HEK293 (cell line): ENCODE measurements at regions not wholly inside any gene's neighbourhood (a gene's known extent, or its start where the extent isn't known, plus 50 kb on each side); places are given as distances from the start of the nearest gene placed in this dataset.

Source experiments
- CTCF ChIA-PET: fragments of 350-600 bp; formaldehyde crosslinking; extraction: SDS; loops from one replicate; lab custom pipeline; 2021; ENCODE audit warnings: antibody characterized with exemption; lab: Yijun Ruan, JAX
- POLR2A ChIA-PET: fragments of 300-600 bp; formaldehyde crosslinking; extraction: SDS; loops from one replicate; lab custom pipeline; 2020; ENCODE audit warnings: antibody characterized with exemption, inconsistent platforms; lab: Yijun Ruan, JAX
- H3K27ac ChIP-seq: fragments of 200-500 bp; sonication (Bioruptor generic); 2 replicates; pipeline ENCODE4 v1.5.1; 2014; ENCODE audit warnings: low read depth, low read length, control low read depth, inconsistent platforms; ENCODE audit errors: extremely low read depth
- H3K36me3 ChIP-seq, 2 experiments: fragments of 200-500 bp in 1 of 2; sonication (Bioruptor generic) in 1 of 2; 1 replicate in 1 of 2; 2 replicates in 1 of 2; pipeline ENCODE4 v1.5.1; 2014 to 2017; ENCODE audit warnings: inconsistent platforms in 2 of 2, low read length in 2 of 2; ENCODE audit not compliant: control insufficient read depth in 2 of 2, insufficient read depth in 1 of 2
- H3K4me1 ChIP-seq: fragments of 200-500 bp; sonication (Bioruptor generic); 2 replicates; pipeline ENCODE4 v1.5.1; 2014; ENCODE audit warnings: mild to moderate bottlenecking, low read length, inconsistent platforms; ENCODE audit not compliant: control insufficient read depth, insufficient read depth
- H3K4me3 ChIP-seq: 2 replicates; pipeline ENCODE4 v1.5.1; 2011; ENCODE audit warnings: low read depth, mild to moderate bottlenecking, control low read depth, low read length, moderate library complexity
- H3K9me3 ChIP-seq: fragments of 200-500 bp; sonication (Bioruptor generic); 2 replicates; pipeline ENCODE4 v1.5.1; 2014; ENCODE audit warnings: low read depth, low read length, inconsistent platforms; ENCODE audit not compliant: control insufficient read depth, insufficient read depth
- GFI1B ChIP-seq: fragments of 450-650 bp; formaldehyde crosslinking; IDR thresholded peaks from 2 replicates; pipeline ENCODE4 v1.5.1; 2016; ENCODE audit warnings: missing biosample characterization, missing genetic modification characterization
- HOXD13 ChIP-seq: sonication (generic); formaldehyde crosslinking; IDR thresholded peaks from 2 replicates; pipeline ENCODE4 v1.8.0; 2022; ENCODE audit warnings: missing genetic modification reagents, borderline replicate concordance
- KLF10 ChIP-seq: fragments of 450-650 bp; IDR thresholded peaks from 2 replicates; pipeline ENCODE4 v1.5.1; 2018; ENCODE audit warnings: missing biosample characterization, mild to moderate bottlenecking, missing genetic modification characterization
- SETDB1 ChIP-seq: IDR thresholded peaks from one replicate; pipeline ENCODE4 v1.6.1; 2017; ENCODE audit warnings: mild to moderate bottlenecking, low read length, moderate library complexity, mixed read lengths; ENCODE audit not compliant: insufficient read length
- ZBTB7A ChIP-seq: fragments of 450-650 bp; formaldehyde crosslinking; IDR thresholded peaks from 2 replicates; pipeline ENCODE4 v1.5.1; 2016; ENCODE audit warnings: low read depth, missing biosample characterization, missing genetic modification characterization
- ZFP41 ChIP-seq: fragments of 450-650 bp; formaldehyde crosslinking; IDR thresholded peaks from 2 replicates; pipeline ENCODE4 v1.5.1; 2016; ENCODE audit warnings: missing biosample characterization, missing genetic modification characterization, borderline replicate concordance
- ZNF140 ChIP-seq: fragments of 450-650 bp; formaldehyde crosslinking; IDR thresholded peaks from 2 replicates; pipeline ENCODE4 v1.5.1; 2016; ENCODE audit warnings: missing biosample characterization, missing genetic modification characterization
- ZNF146 ChIP-seq: fragments of 450-650 bp; formaldehyde crosslinking; IDR thresholded peaks from 2 replicates; pipeline ENCODE4 v1.5.1; 2016; ENCODE audit warnings: missing biosample characterization, missing genetic modification characterization
- ZNF324 ChIP-seq: fragments of 450-650 bp; formaldehyde crosslinking; IDR thresholded peaks from 2 replicates; pipeline ENCODE4 v1.5.1; 2016; ENCODE audit warnings: missing biosample characterization, missing genetic modification characterization
- ZNF366 ChIP-seq: fragments of 450-650 bp; formaldehyde crosslinking; conservative IDR thresholded peaks from 2 replicates; pipeline ENCODE4 v1.5.1; 2016; ENCODE audit warnings: missing biosample characterization, missing genetic modification characterization
- ZNF654 ChIP-seq: fragments of 450-650 bp; formaldehyde crosslinking; IDR thresholded peaks from 2 replicates; pipeline ENCODE4 v1.5.1; 2016; ENCODE audit warnings: low read depth, missing biosample characterization, missing genetic modification characterization
- ZNF658 ChIP-seq: fragments of 450-650 bp; formaldehyde crosslinking; IDR thresholded peaks from 2 replicates; pipeline ENCODE4; 2016; ENCODE audit warnings: missing biosample characterization, missing genetic modification characterization
- ZSCAN16 ChIP-seq: fragments of 450-650 bp; formaldehyde crosslinking; IDR thresholded peaks from 2 replicates; pipeline ENCODE4 v1.5.1; 2016; ENCODE audit warnings: missing biosample characterization, missing genetic modification characterization
- TF ChIP-seq, protein P1 (sequence below): fragments of 450-650 bp; formaldehyde crosslinking; IDR thresholded peaks from 2 replicates; pipeline ENCODE4 v1.5.1; 2017; ENCODE audit warnings: missing biosample characterization, missing genetic modification characterization
- TF ChIP-seq, protein P2 (sequence below): fragments of 450-650 bp; formaldehyde crosslinking; optimal IDR thresholded peaks from 2 replicates; pipeline ENCODE3; 2016; ENCODE audit warnings: missing biosample characterization, mild to moderate bottlenecking, missing genetic modification characterization
- TF ChIP-seq, protein P3 (sequence below): fragments of 450-650 bp; formaldehyde crosslinking; IDR thresholded peaks from 2 replicates; pipeline ENCODE4 v1.5.1; 2016; ENCODE audit warnings: missing biosample characterization, missing genetic modification characterization
- TF ChIP-seq, protein P4 (sequence below): fragments of 450-650 bp; formaldehyde crosslinking; IDR thresholded peaks from 2 replicates; pipeline ENCODE4 v1.5.1; 2016; ENCODE audit warnings: missing biosample characterization, missing genetic modification characterization
- TF ChIP-seq, protein P5 (sequence below): fragments of 450-650 bp; formaldehyde crosslinking; IDR thresholded peaks from 2 replicates; pipeline ENCODE4 v1.5.1; 2016; ENCODE audit warnings: missing biosample characterization, missing genetic modification characterization
- TF ChIP-seq, protein P6 (sequence below): fragments of 450-650 bp; formaldehyde crosslinking; IDR thresholded peaks from 2 replicates; pipeline ENCODE4 v1.5.1; 2017; ENCODE audit warnings: missing biosample characterization, missing genetic modification characterization
- TF ChIP-seq, protein P7 (sequence below): sonication (generic); formaldehyde crosslinking; IDR thresholded peaks from 2 replicates; pipeline ENCODE4 v1.8.1; 2022; ENCODE audit warnings: mild to moderate bottlenecking, moderate library complexity, missing genetic modification reagents

DNA sequence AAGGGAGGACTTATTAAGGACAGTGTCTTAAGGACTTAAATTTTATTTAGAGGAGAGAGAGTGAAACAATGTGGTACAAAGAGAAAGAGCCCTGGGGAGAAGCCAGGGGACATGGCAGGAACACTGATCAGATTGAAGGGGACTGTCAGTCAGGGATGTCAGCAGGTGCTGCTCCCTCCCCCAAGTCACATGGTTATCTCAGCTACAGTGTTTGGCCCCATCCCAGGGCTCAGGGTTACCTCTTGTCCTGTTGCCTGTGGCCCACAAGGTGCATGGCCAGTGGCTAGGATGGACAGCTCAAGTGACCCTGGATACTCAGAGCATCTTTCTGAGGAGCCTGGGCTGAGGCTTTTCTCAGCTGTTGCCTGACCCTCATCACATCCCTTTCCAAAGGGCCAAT lies 325.9 kb upstream of the PODXL start:
- no peaks in the 10 kb centered on the region for H3K36me3 ChIP-seq
- POLR2A ChIA-PET, result no interaction called here
- CTCF ChIA-PET, result interaction anchor here (1.7 kb wide), 1 partner anchor 23 kb away, joined by 7 read pairs; no protein-coding TSS in a partner anchor
- H3K4me1 ChIP-seq, result no peaks in the 10 kb centered on the region
- no peak overlapping the region for H3K27ac ChIP-seq
- no peaks in the 10 kb centered on the region for H3K9me3 ChIP-seq
- TF ChIP-seq ZBTB7A (tag by site-specific recombination), result no peak
- TF ChIP-seq, protein P1, sequence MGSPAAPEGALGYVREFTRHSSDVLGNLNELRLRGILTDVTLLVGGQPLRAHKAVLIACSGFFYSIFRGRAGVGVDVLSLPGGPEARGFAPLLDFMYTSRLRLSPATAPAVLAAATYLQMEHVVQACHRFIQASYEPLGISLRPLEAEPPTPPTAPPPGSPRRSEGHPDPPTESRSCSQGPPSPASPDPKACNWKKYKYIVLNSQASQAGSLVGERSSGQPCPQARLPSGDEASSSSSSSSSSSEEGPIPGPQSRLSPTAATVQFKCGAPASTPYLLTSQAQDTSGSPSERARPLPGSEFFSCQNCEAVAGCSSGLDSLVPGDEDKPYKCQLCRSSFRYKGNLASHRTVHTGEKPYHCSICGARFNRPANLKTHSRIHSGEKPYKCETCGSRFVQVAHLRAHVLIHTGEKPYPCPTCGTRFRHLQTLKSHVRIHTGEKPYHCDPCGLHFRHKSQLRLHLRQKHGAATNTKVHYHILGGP, result no peak
- TF ChIP-seq GFI1B (tag by site-specific recombination), result no peak
- TF ChIP-seq, protein P2, sequence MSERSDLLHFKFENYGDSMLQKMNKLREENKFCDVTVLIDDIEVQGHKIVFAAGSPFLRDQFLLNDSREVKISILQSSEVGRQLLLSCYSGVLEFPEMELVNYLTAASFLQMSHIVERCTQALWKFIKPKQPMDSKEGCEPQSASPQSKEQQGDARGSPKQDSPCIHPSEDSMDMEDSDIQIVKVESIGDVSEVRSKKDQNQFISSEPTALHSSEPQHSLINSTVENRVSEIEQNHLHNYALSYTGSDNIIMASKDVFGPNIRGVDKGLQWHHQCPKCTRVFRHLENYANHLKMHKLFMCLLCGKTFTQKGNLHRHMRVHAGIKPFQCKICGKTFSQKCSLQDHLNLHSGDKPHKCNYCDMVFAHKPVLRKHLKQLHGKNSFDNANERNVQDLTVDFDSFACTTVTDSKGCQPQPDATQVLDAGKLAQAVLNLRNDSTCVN, result no peak
- TF ChIP-seq, protein P3, sequence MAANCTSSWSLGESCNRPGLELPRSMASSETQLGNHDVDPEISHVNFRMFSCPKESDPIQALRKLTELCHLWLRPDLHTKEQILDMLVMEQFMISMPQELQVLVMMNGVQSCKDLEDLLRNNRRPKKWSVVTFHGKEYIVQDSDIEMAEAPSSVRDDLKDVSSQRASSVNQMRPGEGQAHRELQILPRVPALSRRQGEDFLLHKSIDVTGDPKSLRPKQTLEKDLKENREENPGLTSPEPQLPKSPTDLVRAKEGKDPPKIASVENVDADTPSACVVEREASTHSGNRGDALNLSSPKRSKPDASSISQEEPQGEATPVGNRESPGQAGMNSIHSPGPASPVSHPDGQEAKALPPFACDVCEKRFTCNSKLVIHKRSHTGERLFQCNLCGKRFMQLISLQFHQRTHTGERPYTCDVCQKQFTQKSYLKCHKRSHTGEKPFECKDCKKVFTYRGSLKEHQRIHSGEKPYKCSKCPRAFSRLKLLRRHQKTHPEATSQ (tag by site-specific recombination), result no peak
- TF ChIP-seq, protein P4, sequence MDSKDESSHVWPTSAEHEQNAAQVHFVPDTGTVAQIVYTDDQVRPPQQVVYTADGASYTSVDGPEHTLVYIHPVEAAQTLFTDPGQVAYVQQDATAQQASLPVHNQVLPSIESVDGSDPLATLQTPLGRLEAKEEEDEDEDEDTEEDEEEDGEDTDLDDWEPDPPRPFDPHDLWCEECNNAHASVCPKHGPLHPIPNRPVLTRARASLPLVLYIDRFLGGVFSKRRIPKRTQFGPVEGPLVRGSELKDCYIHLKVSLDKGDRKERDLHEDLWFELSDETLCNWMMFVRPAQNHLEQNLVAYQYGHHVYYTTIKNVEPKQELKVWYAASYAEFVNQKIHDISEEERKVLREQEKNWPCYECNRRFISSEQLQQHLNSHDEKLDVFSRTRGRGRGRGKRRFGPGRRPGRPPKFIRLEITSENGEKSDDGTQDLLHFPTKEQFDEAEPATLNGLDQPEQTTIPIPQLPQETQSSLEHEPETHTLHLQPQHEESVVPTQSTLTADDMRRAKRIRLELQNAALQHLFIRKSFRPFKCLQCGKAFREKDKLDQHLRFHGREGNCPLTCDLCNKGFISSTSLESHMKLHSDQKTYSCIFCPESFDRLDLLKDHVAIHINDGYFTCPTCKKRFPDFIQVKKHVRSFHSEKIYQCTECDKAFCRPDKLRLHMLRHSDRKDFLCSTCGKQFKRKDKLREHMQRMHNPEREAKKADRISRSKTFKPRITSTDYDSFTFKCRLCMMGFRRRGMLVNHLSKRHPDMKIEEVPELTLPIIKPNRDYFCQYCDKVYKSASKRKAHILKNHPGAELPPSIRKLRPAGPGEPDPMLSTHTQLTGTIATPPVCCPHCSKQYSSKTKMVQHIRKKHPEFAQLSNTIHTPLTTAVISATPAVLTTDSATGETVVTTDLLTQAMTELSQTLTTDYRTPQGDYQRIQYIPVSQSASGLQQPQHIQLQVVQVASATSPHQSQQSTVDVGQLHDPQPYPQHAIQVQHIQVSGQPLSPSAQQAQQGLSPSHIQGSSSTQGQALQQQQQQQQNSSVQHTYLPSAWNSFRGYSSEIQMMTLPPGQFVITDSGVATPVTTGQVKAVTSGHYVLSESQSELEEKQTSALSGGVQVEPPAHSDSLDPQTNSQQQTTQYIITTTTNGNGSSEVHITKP (tag by site-specific recombination), result no peak
- no peak for TF ChIP-seq ZSCAN16 (tag by site-specific recombination)
- no peak for TF ChIP-seq ZNF324
- no peak for TF ChIP-seq ZNF658 (tag by site-specific recombination)
- TF ChIP-seq, protein P5, sequence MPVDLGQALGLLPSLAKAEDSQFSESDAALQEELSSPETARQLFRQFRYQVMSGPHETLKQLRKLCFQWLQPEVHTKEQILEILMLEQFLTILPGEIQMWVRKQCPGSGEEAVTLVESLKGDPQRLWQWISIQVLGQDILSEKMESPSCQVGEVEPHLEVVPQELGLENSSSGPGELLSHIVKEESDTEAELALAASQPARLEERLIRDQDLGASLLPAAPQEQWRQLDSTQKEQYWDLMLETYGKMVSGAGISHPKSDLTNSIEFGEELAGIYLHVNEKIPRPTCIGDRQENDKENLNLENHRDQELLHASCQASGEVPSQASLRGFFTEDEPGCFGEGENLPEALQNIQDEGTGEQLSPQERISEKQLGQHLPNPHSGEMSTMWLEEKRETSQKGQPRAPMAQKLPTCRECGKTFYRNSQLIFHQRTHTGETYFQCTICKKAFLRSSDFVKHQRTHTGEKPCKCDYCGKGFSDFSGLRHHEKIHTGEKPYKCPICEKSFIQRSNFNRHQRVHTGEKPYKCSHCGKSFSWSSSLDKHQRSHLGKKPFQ (tag by site-specific recombination), result no peak
- TF ChIP-seq HOXD13, result no peak
- TF ChIP-seq SETDB1, result no peak
- no peak for TF ChIP-seq ZNF366 (tag by site-specific recombination)
- TF ChIP-seq, protein P6, sequence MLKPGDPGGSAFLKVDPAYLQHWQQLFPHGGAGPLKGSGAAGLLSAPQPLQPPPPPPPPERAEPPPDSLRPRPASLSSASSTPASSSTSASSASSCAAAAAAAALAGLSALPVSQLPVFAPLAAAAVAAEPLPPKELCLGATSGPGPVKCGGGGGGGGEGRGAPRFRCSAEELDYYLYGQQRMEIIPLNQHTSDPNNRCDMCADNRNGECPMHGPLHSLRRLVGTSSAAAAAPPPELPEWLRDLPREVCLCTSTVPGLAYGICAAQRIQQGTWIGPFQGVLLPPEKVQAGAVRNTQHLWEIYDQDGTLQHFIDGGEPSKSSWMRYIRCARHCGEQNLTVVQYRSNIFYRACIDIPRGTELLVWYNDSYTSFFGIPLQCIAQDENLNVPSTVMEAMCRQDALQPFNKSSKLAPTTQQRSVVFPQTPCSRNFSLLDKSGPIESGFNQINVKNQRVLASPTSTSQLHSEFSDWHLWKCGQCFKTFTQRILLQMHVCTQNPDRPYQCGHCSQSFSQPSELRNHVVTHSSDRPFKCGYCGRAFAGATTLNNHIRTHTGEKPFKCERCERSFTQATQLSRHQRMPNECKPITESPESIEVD (tag by site-specific recombination), result no peak
- TF ChIP-seq ZNF140 (tag by site-specific recombination), result no peak
- no peak for TF ChIP-seq ZNF654 (tag by site-specific recombination)
- TF ChIP-seq, protein P7, sequence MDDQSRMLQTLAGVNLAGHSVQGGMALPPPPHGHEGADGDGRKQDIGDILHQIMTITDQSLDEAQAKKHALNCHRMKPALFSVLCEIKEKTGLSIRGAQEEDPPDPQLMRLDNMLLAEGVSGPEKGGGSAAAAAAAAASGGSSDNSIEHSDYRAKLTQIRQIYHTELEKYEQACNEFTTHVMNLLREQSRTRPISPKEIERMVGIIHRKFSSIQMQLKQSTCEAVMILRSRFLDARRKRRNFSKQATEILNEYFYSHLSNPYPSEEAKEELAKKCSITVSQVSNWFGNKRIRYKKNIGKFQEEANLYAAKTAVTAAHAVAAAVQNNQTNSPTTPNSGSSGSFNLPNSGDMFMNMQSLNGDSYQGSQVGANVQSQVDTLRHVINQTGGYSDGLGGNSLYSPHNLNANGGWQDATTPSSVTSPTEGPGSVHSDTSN (CRISPR knock-in tag), result no peak
- TF ChIP-seq ZFP41 (tag by site-specific recombination), result no peak
- TF ChIP-seq KLF10 (tag by site-specific recombination), result no peak
- no peak for TF ChIP-seq ZNF146 (tag by site-specific recombination)
- H3K4me3 ChIP-seq, result no peak overlapping the region
